Astrocyte (in vitro differentiated cells and primary cell): ENCODE measurements at regions not wholly inside any gene's neighbourhood (a gene's known extent, or its start where the extent isn't known, plus 50 kb on each side); places are given as distances from the start of the nearest gene placed in this dataset.

ENCODE experiments used
- DNase-seq: peaks from one replicate; pipeline ENCODE4 v3.0.0-alpha.2; 2010; ENCODE audit warnings: low read depth
- FAIRE-seq: peaks from 2 replicates; lab custom pipeline; 2011; peaks lifted over from hg19 to GRCh38; lab: Jason Lieb, UNC
- H2AFZ ChIP-seq: 2 replicates; pipeline ENCODE4 v1.6.0; 2012; ENCODE audit warnings: low read depth, low read length, inconsistent platforms
- H3K27ac ChIP-seq: 2 replicates; pipeline ENCODE4 v1.5.1; 2011; ENCODE audit warnings: low read depth, low read length, inconsistent platforms
- H3K27me3 ChIP-seq: 2 replicates; pipeline ENCODE4 v1.6.0; 2011; ENCODE audit warnings: low read length, inconsistent platforms; ENCODE audit not compliant: insufficient read depth
- H3K36me3 ChIP-seq: 2 replicates; pipeline ENCODE4 v1.5.1; 2011; ENCODE audit warnings: low read length, inconsistent platforms; ENCODE audit not compliant: insufficient read depth
- H3K4me1 ChIP-seq: 2 replicates; pipeline ENCODE4 v1.5.1; 2011; ENCODE audit warnings: low read length, inconsistent platforms; ENCODE audit not compliant: insufficient read depth
- H3K4me2 ChIP-seq: 2 replicates; pipeline ENCODE4 v1.6.0; 2012; ENCODE audit warnings: low read length, inconsistent platforms
- H3K4me3 ChIP-seq: 2 replicates; pipeline ENCODE4 v1.5.1; 2011; ENCODE audit warnings: low read depth, mild to moderate bottlenecking, low read length, inconsistent platforms; ENCODE audit not compliant: insufficient read depth
- H3K79me2 ChIP-seq: 2 replicates; pipeline ENCODE4 v1.6.0; 2012; ENCODE audit warnings: mild to moderate bottlenecking, low read length, inconsistent platforms; ENCODE audit not compliant: insufficient read depth
- H3K9ac ChIP-seq: 2 replicates; pipeline ENCODE4 v1.6.0; 2012; ENCODE audit warnings: mild to moderate bottlenecking, low read length, inconsistent platforms
- H3K9me3 ChIP-seq: 2 replicates; pipeline ENCODE4 v1.5.1; 2012; ENCODE audit warnings: low read depth, mild to moderate bottlenecking, low read length, inconsistent platforms; ENCODE audit not compliant: insufficient read depth
- H4K20me1 ChIP-seq: 2 replicates; pipeline ENCODE4 v1.6.0; 2012; ENCODE audit warnings: low read length, inconsistent platforms; ENCODE audit not compliant: insufficient read depth
- H3K27ac Mint-ChIP-seq: one replicate; pipeline ENCODE4 v1.8.0; 2021; ENCODE audit warnings: mild to moderate bottlenecking, mixed read lengths; ENCODE audit not compliant: unreplicated experiment
- H3K27me3 Mint-ChIP-seq: one replicate; pipeline ENCODE4 v1.8.0; 2021; ENCODE audit warnings: low read depth, mixed read lengths; ENCODE audit not compliant: unreplicated experiment
- H3K36me3 Mint-ChIP-seq: one replicate; pipeline ENCODE4 v1.8.0; 2021; ENCODE audit warnings: low read depth, mixed read lengths; ENCODE audit not compliant: unreplicated experiment
- H3K4me1 Mint-ChIP-seq: one replicate; pipeline ENCODE4 v1.8.0; 2021; ENCODE audit warnings: low read depth, mixed read lengths; ENCODE audit not compliant: unreplicated experiment
- H3K4me3 Mint-ChIP-seq: one replicate; pipeline ENCODE4 v1.8.0; 2021; ENCODE audit warnings: mild to moderate bottlenecking, moderate library complexity, mixed read lengths; ENCODE audit not compliant: unreplicated experiment
- H3K9me3 Mint-ChIP-seq: one replicate; pipeline ENCODE4 v1.8.0; 2021; ENCODE audit warnings: mild to moderate bottlenecking, mixed read lengths; ENCODE audit not compliant: unreplicated experiment
- EZH2 ChIP-seq: IDR thresholded peaks from 2 replicates; pipeline ENCODE4 v1.6.1; 2012; ENCODE audit warnings: mild to moderate bottlenecking, low read length, inconsistent platforms; ENCODE audit not compliant: insufficient read depth
- TF ChIP-seq, protein P1 (sequence below): IDR thresholded peaks from 2 replicates; pipeline ENCODE4 v1.5.1; 2011; ENCODE audit warnings: low read depth, mild to moderate bottlenecking, inconsistent platforms, low read length, moderate library complexity; ENCODE audit not compliant: insufficient read depth

DNA sequence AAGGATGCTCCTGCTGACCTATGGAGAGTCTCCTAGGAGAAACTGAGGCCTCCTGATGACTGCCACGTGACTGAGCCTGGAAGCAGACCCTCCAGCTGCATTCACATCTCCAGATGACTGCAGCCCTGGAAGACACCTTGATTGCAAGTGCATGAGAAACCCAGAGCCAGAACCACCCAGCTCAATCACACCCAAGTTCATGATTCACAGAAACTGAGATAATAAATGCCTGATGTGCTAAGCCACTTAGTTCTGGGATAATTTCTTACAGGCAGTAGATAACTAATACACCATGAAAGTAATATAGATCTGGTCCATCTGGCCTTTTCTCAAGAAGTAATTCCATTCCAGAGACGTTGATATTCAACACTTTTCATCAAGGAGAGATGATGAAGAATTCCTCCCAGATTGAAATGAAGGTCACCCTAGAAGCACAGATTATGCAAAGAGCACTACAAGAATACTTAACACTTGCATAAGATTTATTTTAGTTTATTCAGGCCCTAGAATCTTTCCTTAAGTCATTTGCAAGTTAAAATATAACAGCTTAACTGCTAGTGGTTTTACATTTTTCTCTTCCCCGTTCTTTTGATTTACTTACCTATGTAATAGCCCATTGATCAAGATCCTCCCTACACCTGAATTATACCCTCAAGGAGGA, 208.2 kb upstream of the INHBA start:
- Histone ChIP-seq H4K20me1 (no peaks in the 10 kb centered on the region), H3K9ac (peak overlapping the region; percentile 78), H3K27ac (peak overlapping the region; percentile 99), H2AFZ (no peak overlapping the region), H3K4me3 (no peak overlapping the region), H3K4me1 (peaks cover 32% of the 10 kb centered on the region), H3K27me3 (no peaks in the 10 kb centered on the region), H3K4me2 (peak overlapping the region; percentile 56), H3K36me3 (no peaks in the 10 kb centered on the region), H3K79me2 (no peaks in the 10 kb centered on the region), H3K9me3 (no peaks in the 10 kb centered on the region)
- peak; percentile 60 for DNase-seq
- Mint-ChIP-seq H3K27me3 (no peaks in the 10 kb centered on the region), H3K36me3 (no peaks in the 10 kb centered on the region), H3K27ac (no peak overlapping the region), H3K9me3 (peaks cover 4% of the 10 kb centered on the region), H3K4me1 (peaks cover 22% of the 10 kb centered on the region), H3K4me3 (no peak overlapping the region)
- TF ChIP-seq, protein P1, sequence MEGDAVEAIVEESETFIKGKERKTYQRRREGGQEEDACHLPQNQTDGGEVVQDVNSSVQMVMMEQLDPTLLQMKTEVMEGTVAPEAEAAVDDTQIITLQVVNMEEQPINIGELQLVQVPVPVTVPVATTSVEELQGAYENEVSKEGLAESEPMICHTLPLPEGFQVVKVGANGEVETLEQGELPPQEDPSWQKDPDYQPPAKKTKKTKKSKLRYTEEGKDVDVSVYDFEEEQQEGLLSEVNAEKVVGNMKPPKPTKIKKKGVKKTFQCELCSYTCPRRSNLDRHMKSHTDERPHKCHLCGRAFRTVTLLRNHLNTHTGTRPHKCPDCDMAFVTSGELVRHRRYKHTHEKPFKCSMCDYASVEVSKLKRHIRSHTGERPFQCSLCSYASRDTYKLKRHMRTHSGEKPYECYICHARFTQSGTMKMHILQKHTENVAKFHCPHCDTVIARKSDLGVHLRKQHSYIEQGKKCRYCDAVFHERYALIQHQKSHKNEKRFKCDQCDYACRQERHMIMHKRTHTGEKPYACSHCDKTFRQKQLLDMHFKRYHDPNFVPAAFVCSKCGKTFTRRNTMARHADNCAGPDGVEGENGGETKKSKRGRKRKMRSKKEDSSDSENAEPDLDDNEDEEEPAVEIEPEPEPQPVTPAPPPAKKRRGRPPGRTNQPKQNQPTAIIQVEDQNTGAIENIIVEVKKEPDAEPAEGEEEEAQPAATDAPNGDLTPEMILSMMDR = no peak
- no peak for TF ChIP-seq EZH2
- peak; percentile 63 for FAIRE-seq

DNA sequence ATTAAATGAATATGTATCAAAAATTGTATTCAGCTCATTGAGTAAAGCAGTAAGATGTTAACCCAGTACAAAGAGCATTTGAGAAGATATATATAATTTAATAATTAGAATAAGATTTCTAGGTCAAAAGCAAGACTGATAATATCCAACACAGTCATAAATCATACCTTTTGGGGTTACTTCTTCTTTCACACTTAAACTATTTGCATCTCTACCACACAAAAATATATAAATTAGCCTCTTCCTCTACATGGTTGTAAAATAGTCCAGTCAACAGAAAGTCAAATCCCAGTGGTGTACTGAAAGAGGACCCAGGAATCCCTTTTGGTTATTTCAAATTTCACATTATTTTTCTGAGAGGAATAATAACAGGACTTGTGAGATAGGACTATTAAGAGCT, 204.6 kb upstream of the INHBA start:
- Histone ChIP-seq H3K27me3 (no peaks in the 10 kb centered on the region), H3K4me3 (no peak overlapping the region), H3K9ac (no peak overlapping the region), H3K27ac (no peak overlapping the region), H3K4me1 (peaks cover 16% of the 10 kb centered on the region), H3K4me2 (no peak overlapping the region), H3K9me3 (peaks cover 3% of the 10 kb centered on the region), H2AFZ (no peak overlapping the region), H3K36me3 (no peaks in the 10 kb centered on the region), H3K79me2 (no peaks in the 10 kb centered on the region), H4K20me1 (no peaks in the 10 kb centered on the region)
- FAIRE-seq (no peak), DNase-seq (no peak)
- H3K27ac Mint-ChIP-seq = no peak overlapping the region
- H3K4me1 Mint-ChIP-seq = peaks cover 9% of the 10 kb centered on the region
- no peak overlapping the region for H3K4me3 Mint-ChIP-seq
- no peak for TF ChIP-seq EZH2
- TF ChIP-seq, protein P1 = no peak
- H3K27me3 Mint-ChIP-seq = no peaks in the 10 kb centered on the region
- no peaks in the 10 kb centered on the region for H3K36me3 Mint-ChIP-seq
- peaks cover 4% of the 10 kb centered on the region for H3K9me3 Mint-ChIP-seq

DNA sequence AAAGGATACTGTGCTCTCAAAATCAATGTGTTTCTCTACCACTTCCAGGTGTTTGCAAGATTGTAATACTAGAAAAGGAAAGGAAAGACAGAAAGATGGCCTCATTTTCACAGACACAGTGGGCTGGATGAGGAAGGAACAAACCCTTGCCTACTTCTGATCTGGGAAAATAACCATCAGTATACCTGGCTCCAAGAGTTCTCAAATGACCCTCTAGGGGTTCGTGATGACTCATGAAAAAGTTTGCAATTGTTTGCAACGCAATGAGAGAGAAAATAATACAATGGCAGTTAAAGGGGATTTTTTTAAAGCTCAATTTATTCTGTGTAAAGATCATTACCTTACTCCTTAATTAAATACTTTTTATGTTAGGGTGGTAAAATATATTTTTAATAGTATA, 197.6 kb upstream of the INHBA start:
- H3K36me3 Mint-ChIP-seq = no peaks in the 10 kb centered on the region
- H3K36me3 ChIP-seq = no peaks in the 10 kb centered on the region
- no peaks in the 10 kb centered on the region for H3K4me1 ChIP-seq
- no peaks in the 10 kb centered on the region for H3K9me3 Mint-ChIP-seq
- H3K27ac Mint-ChIP-seq = no peak overlapping the region
- no peaks in the 10 kb centered on the region for H3K27me3 ChIP-seq
- DNase-seq = no peak
- no peaks in the 10 kb centered on the region for H3K4me1 Mint-ChIP-seq
- H2AFZ ChIP-seq = no peak overlapping the region
- peaks cover 3% of the 10 kb centered on the region for H3K9me3 ChIP-seq
- H3K9ac ChIP-seq = no peak overlapping the region
- peaks cover 5% of the 10 kb centered on the region for H3K27me3 Mint-ChIP-seq
- no peak overlapping the region for H3K4me3 ChIP-seq
- peak; percentile 5 for FAIRE-seq
- no peaks in the 10 kb centered on the region for H3K79me2 ChIP-seq
- H3K27ac ChIP-seq = no peak overlapping the region
- no peaks in the 10 kb centered on the region for H4K20me1 ChIP-seq
- H3K4me2 ChIP-seq = no peak overlapping the region
- H3K4me3 Mint-ChIP-seq = no peak overlapping the region
- TF ChIP-seq EZH2 = no peak
- TF ChIP-seq, protein P1 = no peak
